ENCODE measurements at regions not wholly inside any gene's neighbourhood (a gene's known extent, or its start where the extent isn't known, plus 50 kb on each side); places are given as distances from the start of the nearest gene placed in this dataset.

DNA sequence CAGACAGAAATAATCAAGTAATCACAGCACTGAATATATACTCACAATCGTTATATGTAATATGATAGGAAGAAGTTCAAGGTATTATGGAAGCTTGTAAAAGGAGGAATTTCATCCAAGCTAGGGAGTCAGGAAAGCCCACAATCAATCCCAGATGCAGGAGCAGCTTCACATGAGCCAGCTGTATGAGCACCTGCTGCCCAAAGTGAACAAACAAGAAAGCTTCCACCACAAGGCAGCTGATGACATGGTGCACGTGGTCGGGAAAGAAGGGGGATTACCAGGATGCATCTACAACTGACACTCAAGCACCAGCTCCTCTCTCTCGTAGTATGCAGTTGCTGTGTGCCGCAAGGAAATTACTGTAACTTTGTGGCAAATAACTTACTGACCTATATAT is 225.2 kb downstream of the XPNPEP1 start:
- TF ChIP-seq POLR2A (IDR thresholded peaks at IDR 0.05) (no peak), POLR2AphosphoS5 (IDR thresholded peaks at IDR 0.05) (no peak)
- TF ChIP-seq, protein P1, sequence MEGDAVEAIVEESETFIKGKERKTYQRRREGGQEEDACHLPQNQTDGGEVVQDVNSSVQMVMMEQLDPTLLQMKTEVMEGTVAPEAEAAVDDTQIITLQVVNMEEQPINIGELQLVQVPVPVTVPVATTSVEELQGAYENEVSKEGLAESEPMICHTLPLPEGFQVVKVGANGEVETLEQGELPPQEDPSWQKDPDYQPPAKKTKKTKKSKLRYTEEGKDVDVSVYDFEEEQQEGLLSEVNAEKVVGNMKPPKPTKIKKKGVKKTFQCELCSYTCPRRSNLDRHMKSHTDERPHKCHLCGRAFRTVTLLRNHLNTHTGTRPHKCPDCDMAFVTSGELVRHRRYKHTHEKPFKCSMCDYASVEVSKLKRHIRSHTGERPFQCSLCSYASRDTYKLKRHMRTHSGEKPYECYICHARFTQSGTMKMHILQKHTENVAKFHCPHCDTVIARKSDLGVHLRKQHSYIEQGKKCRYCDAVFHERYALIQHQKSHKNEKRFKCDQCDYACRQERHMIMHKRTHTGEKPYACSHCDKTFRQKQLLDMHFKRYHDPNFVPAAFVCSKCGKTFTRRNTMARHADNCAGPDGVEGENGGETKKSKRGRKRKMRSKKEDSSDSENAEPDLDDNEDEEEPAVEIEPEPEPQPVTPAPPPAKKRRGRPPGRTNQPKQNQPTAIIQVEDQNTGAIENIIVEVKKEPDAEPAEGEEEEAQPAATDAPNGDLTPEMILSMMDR (IDR thresholded peaks at IDR 0.05 in 8 of 11, conservative IDR thresholded peaks at IDR 0.05 in 3 of 11), result no peak

All from spleen (tissue), 7 donors.